Caco-2 (cell line): ENCODE measurements at regions not wholly inside any gene's neighbourhood (a gene's known extent, or its start where the extent isn't known, plus 50 kb on each side); places are given as distances from the start of the nearest gene placed in this dataset.
A peak's percentile ranks its signal among the peaks of the same experiment; 100 is the strongest.

Experiments used
- BruUV-seq: library from RNA; stranded (reverse); fragments of 400-500 nt; replicated peaks from 2 replicates; lab custom pipeline; 2021; lab: Mats Ljungman, UMichigan
- CTCF ChIA-PET: fragments of 300-600 bp; sonication (Branson Sonifier 250); formaldehyde crosslinking; loops from one replicate; lab custom pipeline; 2022; ENCODE audit warnings: antibody characterized with exemption; lab: Charles Lee
- POLR2A ChIA-PET: fragments of 300-600 bp; sonication (Branson Sonifier 250); formaldehyde crosslinking; loops from one replicate; lab custom pipeline; 2022; ENCODE audit warnings: antibody characterized with exemption; lab: Charles Lee
- DNase-seq, 2 experiments: peaks; one replicate each; pipeline versions ENCODE4 v3.0.0 to v3.0.0-alpha.2; 2020 to 2022
- H3K27me3 ChIP-seq: replicated peaks from 2 replicates; pipeline ENCODE4 v1.6.0; 2011; ENCODE audit warnings: low read length; ENCODE audit not compliant: control insufficient read depth, insufficient read depth
- H3K36me3 ChIP-seq: 2 replicates; pipeline ENCODE4 v1.5.1; 2011; ENCODE audit warnings: low read length; ENCODE audit not compliant: control insufficient read depth, insufficient read depth
- H3K4me1 ChIP-seq: fragments of 250-450 bp; sonication (Bioruptor Pico); 2 replicates; pipeline ENCODE4 v1.5.1; 2020; ENCODE audit warnings: mild to moderate bottlenecking
- H3K4me3 ChIP-seq: 2 replicates; pipeline ENCODE4 v1.5.1; 2011; ENCODE audit warnings: low read depth, mild to moderate bottlenecking, control low read depth, low read length
- H3K9me3 ChIP-seq: fragments of 250-450 bp; sonication (Bioruptor Pico); 2 replicates; pipeline ENCODE4 v1.5.1; 2020; ENCODE audit warnings: mild to moderate bottlenecking, moderate library complexity
- H3K27ac Mint-ChIP-seq: one replicate; pipeline ENCODE4 v1.8.0; 2022; ENCODE audit warnings: mixed read lengths; ENCODE audit not compliant: unreplicated experiment
- H3K27me3 Mint-ChIP-seq: one replicate; pipeline ENCODE4 v1.8.0; 2022; ENCODE audit warnings: mixed read lengths; ENCODE audit not compliant: insufficient read depth, unreplicated experiment
- H3K36me3 Mint-ChIP-seq: one replicate; pipeline ENCODE4 v1.8.0; 2022; ENCODE audit warnings: mild to moderate bottlenecking, mixed read lengths; ENCODE audit not compliant: insufficient read depth, unreplicated experiment
- H3K4me1 Mint-ChIP-seq: one replicate; pipeline ENCODE4 v1.8.0; 2022; ENCODE audit warnings: low read depth, mixed read lengths; ENCODE audit not compliant: unreplicated experiment
- H3K4me3 Mint-ChIP-seq: one replicate; pipeline ENCODE4 v1.8.0; 2022; ENCODE audit warnings: mild to moderate bottlenecking, moderate library complexity, mixed read lengths; ENCODE audit not compliant: unreplicated experiment
- H3K9me3 Mint-ChIP-seq: one replicate; pipeline ENCODE4 v1.8.0; 2022; ENCODE audit warnings: mixed read lengths; ENCODE audit not compliant: unreplicated experiment
- CTCF ChIP-seq, 2 experiments: fragments of 200-600 bp in 1 of 2; IDR thresholded peaks; 1 replicate in 1 of 2; 2 replicates in 1 of 2; pipeline versions ENCODE4 v1.5.1 to v1.8.0; 2011 to 2022; ENCODE audit warnings: antibody characterized with exemption in 1 of 2, control low read depth in 1 of 2, inconsistent platforms in 1 of 2, low read depth in 1 of 2, low read length in 1 of 2, mild to moderate bottlenecking in 1 of 2, moderate library complexity in 1 of 2; ENCODE audit not compliant: insufficient read depth in 1 of 2, severe bottlenecking in 1 of 2, unreplicated experiment in 1 of 2
- intact Hi-C: fragments of 100-400 bp; cut with micrococcal nuclease; formaldehyde crosslinking; loops from one replicate; pipeline ENCODE4 v1.10.0; 2022; ENCODE audit not compliant: unreplicated experiment

GRCh38 chr5:82707741-82708140 lies 369.5 kb downstream of the TMEM167A start:
- no peaks in the 10 kb centered on the region for H3K36me3 ChIP-seq
- ChIA-PET POLR2A (no interaction called here), CTCF (interaction anchor here (0.6 kb wide), 1 partner anchor 57 kb away, joined by 3 read pairs; no protein-coding TSS in a partner anchor)
- Mint-ChIP-seq H3K27ac (peak overlapping the region; percentile 4), H3K27me3 (no peaks in the 10 kb centered on the region), H3K4me1 (peaks cover 20% of the 10 kb centered on the region), H3K4me3 (no peak overlapping the region), H3K9me3 (peaks cover 11% of the 10 kb centered on the region), H3K36me3 (no peaks in the 10 kb centered on the region)
- peak in 1 of 2 experiments; percentile 39 for DNase-seq
- TF ChIP-seq CTCF (IDR thresholded peaks at IDR 0.05; ENCODE audit: insufficient read depth in 1 of 2, low read depth in 1 of 2, low read length in 1 of 2, severe bottlenecking in 1 of 2, unreplicated experiment in 1 of 2), result no peak
- intact Hi-C loops, result loop anchor here (5.0 kb wide), 2 partner anchors 80 to 855 kb away; no protein-coding TSS in a partner anchor
- no TSS peak for BruUV-seq
- H3K4me3 ChIP-seq, result no peak overlapping the region
- H3K9me3 ChIP-seq, result no peaks in the 10 kb centered on the region
- no peaks in the 10 kb centered on the region for H3K27me3 ChIP-seq
- peaks cover 22% of the 10 kb centered on the region for H3K4me1 ChIP-seq

- Mint-ChIP-seq H3K4me3 (no peak overlapping the region), H3K27me3 (no peaks in the 10 kb centered on the region), H3K27ac (no peak overlapping the region), H3K4me1 (peaks cover 20% of the 10 kb centered on the region), H3K36me3 (no peaks in the 10 kb centered on the region), H3K9me3 (peaks cover 11% of the 10 kb centered on the region)
- no peak for DNase-seq
- no peaks in the 10 kb centered on the region for H3K36me3 ChIP-seq
- BruUV-seq, result no TSS peak
- H3K27me3 ChIP-seq, result no peaks in the 10 kb centered on the region
- intact Hi-C loops, result no loop called here
- TF ChIP-seq CTCF (IDR thresholded peaks at IDR 0.05; ENCODE audit: insufficient read depth in 1 of 2, low read depth in 1 of 2, low read length in 1 of 2, severe bottlenecking in 1 of 2, unreplicated experiment in 1 of 2), result no peak
- no peaks in the 10 kb centered on the region for H3K9me3 ChIP-seq
- ChIA-PET CTCF (no interaction called here), POLR2A (no interaction called here)
- peaks cover 22% of the 10 kb centered on the region for H3K4me1 ChIP-seq
- no peak overlapping the region for H3K4me3 ChIP-seq
Measured at GRCh38 chr5:82704381-82704780, 372.8 kb downstream of the TMEM167A start.

- no peaks in the 10 kb centered on the region for H3K9me3 ChIP-seq
- ChIA-PET CTCF (no interaction called here), POLR2A (no interaction called here)
- BruUV-seq, result no TSS peak
- Mint-ChIP-seq H3K36me3 (no peaks in the 10 kb centered on the region), H3K27me3 (no peaks in the 10 kb centered on the region), H3K4me1 (peaks cover 5% of the 10 kb centered on the region), H3K27ac (no peak overlapping the region), H3K4me3 (no peak overlapping the region), H3K9me3 (peaks cover 11% of the 10 kb centered on the region)
- no peak for TF ChIP-seq CTCF (IDR thresholded peaks at IDR 0.05; ENCODE audit: insufficient read depth in 1 of 2, low read depth in 1 of 2, low read length in 1 of 2, severe bottlenecking in 1 of 2, unreplicated experiment in 1 of 2)
- no peaks in the 10 kb centered on the region for H3K36me3 ChIP-seq
- no peaks in the 10 kb centered on the region for H3K27me3 ChIP-seq
- DNase-seq, result no peak
- intact Hi-C loops, result no loop called here
- H3K4me1 ChIP-seq, result peaks cover 4% of the 10 kb centered on the region
- H3K4me3 ChIP-seq, result no peak overlapping the region
Measured at GRCh38 chr5:82702046-82702445, 375.1 kb downstream of the TMEM167A start.
